Colonic mucosa (tissue), 4 donors: ENCODE measurements at regions not wholly inside any gene's neighbourhood (a gene's known extent, or its start where the extent isn't known, plus 50 kb on each side); places are given as distances from the start of the nearest gene placed in this dataset.

Experiments
- DNase-seq: peaks from one replicate; pipeline ENCODE4 v3.0.0-alpha.2; 2020
- H3K27ac ChIP-seq: fragments of 200-600 bp; one replicate; pipeline ENCODE4 v1.8.0; 2021
- H3K27me3 ChIP-seq: fragments of 200-600 bp; one replicate; pipeline ENCODE4 v1.8.0; 2021
- H3K36me3 ChIP-seq: fragments of 200-600 bp; one replicate; pipeline ENCODE4 v1.8.0; 2021
- H3K4me1 ChIP-seq: fragments of 200-600 bp; one replicate; pipeline ENCODE4 v1.8.0; 2021; ENCODE audit warnings: mild to moderate bottlenecking
- H3K4me3 ChIP-seq: fragments of 200-600 bp; one replicate; pipeline ENCODE4 v1.8.0; 2021
- H3K9ac ChIP-seq, 2 donors: one replicate each; pipeline ENCODE4 v1.7.0; 2013; ENCODE audit warnings: control low read depth in 2 of 2, low read depth in 2 of 2, low read length in 2 of 2
- H3K9me3 ChIP-seq: fragments of 200-600 bp; one replicate; pipeline ENCODE4 v1.8.0; 2021
- CTCF ChIP-seq: fragments of 200-600 bp; IDR thresholded peaks from one replicate; pipeline ENCODE4 v1.8.0; 2022; ENCODE audit warnings: antibody characterized with exemption, mild to moderate bottlenecking
- intact Hi-C: fragments of 100-400 bp; cut with DNase I; formaldehyde crosslinking; loops from one replicate; pipeline ENCODE4 v1.14.1; 2022
- donor health status: healthy.
- donor health status: DM: no; HTN: no; CAD: no.
- donor health status: DM: no; HTN: no; CAD: no.

- H3K27ac ChIP-seq = no peak overlapping the region
- TF ChIP-seq CTCF = no peak
These were observed 1106.7 kb downstream of the EFNB2 start for GRCh38 chr13:105428811-105429210.

DNA sequence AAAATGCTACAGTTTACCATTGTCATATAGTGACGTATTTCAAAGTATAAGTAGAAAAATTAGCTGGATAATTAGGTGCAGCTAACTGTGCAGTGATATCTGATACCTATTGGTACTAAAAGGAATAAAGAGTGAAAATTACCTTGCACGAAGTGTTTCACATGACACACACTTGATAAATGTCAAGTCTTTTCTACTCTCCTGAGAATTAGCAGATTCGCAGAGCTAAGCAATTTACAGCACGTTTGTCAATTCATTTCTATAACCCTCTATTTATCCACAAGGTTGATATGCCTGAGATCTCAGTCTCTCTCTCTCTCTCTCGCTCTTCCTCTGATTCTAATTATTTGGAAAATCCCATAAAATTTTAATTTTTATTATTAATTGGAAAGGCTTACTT lies 1109.0 kb downstream of the EFNB2 start:
- H3K4me3 ChIP-seq = no peak overlapping the region
- intact Hi-C loops = no loop called here
- DNase-seq = no peak
- H3K4me1 ChIP-seq = no peaks in the 10 kb centered on the region
- H3K9me3 ChIP-seq = no peaks in the 10 kb centered on the region
- no peak overlapping the region for H3K27ac ChIP-seq
- no peak overlapping the region for H3K9ac ChIP-seq
- H3K27me3 ChIP-seq = no peaks in the 10 kb centered on the region
- H3K36me3 ChIP-seq = no peaks in the 10 kb centered on the region
- TF ChIP-seq CTCF = no peak

More at GRCh38 chr13:105428811-105429210, 1106.7 kb downstream of the EFNB2 start:
- H3K27me3 ChIP-seq = no peaks in the 10 kb centered on the region
- H3K4me3 ChIP-seq = no peak overlapping the region
- no peak overlapping the region for H3K9ac ChIP-seq
- H3K36me3 ChIP-seq = no peaks in the 10 kb centered on the region
- no peaks in the 10 kb centered on the region for H3K4me1 ChIP-seq
- intact Hi-C loops = no loop called here
- DNase-seq = no peak
- H3K9me3 ChIP-seq = no peaks in the 10 kb centered on the region

GRCh38 chr13:105414639-105415038 lies 1120.8 kb downstream of the EFNB2 start:
- Histone ChIP-seq H3K9me3 (no peaks in the 10 kb centered on the region), H3K27ac (no peak overlapping the region), H3K4me3 (no peak overlapping the region), H3K9ac (no peak overlapping the region), H3K36me3 (no peaks in the 10 kb centered on the region), H3K27me3 (no peaks in the 10 kb centered on the region), H3K4me1 (no peaks in the 10 kb centered on the region)
- no peak for DNase-seq
- intact Hi-C loops = no loop called here
- TF ChIP-seq CTCF = no peak

DNA sequence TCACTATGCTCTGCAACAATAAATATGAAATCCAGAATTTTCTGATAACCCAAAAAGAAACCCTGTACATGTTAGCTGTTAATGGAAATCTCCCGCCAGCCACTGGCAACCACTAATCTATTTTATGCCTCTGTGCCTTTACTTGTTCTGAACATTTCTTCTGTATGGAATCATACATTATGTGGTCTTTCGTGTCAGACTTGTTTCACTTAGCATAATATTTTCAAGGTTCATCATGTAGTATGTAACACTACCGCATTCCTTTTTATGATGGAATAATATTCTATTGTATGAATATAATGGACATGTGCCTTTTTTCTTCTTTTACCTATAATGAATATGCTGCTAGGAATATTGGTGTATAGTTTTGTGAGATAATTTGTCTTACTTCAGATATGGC lies 1123.3 kb downstream of the EFNB2 start:
- intact Hi-C loops = no loop called here

DNA sequence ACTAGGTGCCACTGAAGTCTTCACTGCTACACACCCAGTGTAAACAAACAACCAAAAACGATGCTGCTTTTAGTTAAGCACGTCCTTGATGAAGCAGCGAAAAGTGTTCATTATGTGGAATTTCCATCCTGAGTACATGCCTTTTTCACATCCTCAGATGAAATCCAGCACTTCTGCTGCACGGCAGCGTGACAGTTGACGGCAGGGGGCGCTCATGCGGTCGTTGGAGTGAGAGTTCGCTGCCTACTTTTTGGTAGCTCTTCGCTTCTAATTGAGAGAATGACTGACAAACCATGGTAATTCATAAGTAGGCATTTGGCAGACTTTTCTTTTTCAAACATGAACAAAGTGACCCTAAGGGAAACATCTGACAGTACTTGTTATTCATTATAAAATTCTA lies 1124.9 kb downstream of the EFNB2 start:
- no peaks in the 10 kb centered on the region for H3K9me3 ChIP-seq
- no peak overlapping the region for H3K27ac ChIP-seq
- intact Hi-C loops = no loop called here
- no peaks in the 10 kb centered on the region for H3K4me1 ChIP-seq
- DNase-seq = peak; percentile 69
- no peak overlapping the region for H3K4me3 ChIP-seq
- no peaks in the 10 kb centered on the region for H3K36me3 ChIP-seq
- TF ChIP-seq CTCF = peak; percentile 46
- no peaks in the 10 kb centered on the region for H3K27me3 ChIP-seq
- H3K9ac ChIP-seq = no peak overlapping the region

More for the DNA sequence above, 1123.3 kb downstream of the EFNB2 start:
- Histone ChIP-seq H3K4me1 (no peaks in the 10 kb centered on the region), H3K27ac (no peak overlapping the region), H3K9me3 (no peaks in the 10 kb centered on the region), H3K36me3 (no peaks in the 10 kb centered on the region), H3K4me3 (no peak overlapping the region), H3K9ac (no peak overlapping the region), H3K27me3 (no peaks in the 10 kb centered on the region)
- DNase-seq = no peak
- no peak for TF ChIP-seq CTCF

- H3K4me1 ChIP-seq = no peaks in the 10 kb centered on the region
- no peak for DNase-seq
- H3K4me3 ChIP-seq = no peak overlapping the region
- TF ChIP-seq CTCF = no peak
- no peaks in the 10 kb centered on the region for H3K27me3 ChIP-seq
- no peak overlapping the region for H3K9ac ChIP-seq
- intact Hi-C loops = no loop called here
- H3K9me3 ChIP-seq = no peaks in the 10 kb centered on the region
- no peaks in the 10 kb centered on the region for H3K36me3 ChIP-seq
- H3K27ac ChIP-seq = no peak overlapping the region
These were observed 1128.9 kb downstream of the EFNB2 start for GRCh38 chr13:105406551-105406950.
